HFF-Myc (cell line): ENCODE measurements at regions not wholly inside any gene's neighbourhood (a gene's known extent, or its start where the extent isn't known, plus 50 kb on each side); places are given as distances from the start of the nearest gene placed in this dataset.

ENCODE experiments used
- DNase-seq: peaks from one replicate; pipeline ENCODE4 v3.0.0-alpha.2; 2011; ENCODE audit warnings: low read depth; ENCODE audit errors: extremely low read depth
- H3K4me3 ChIP-seq: replicated peaks from 2 replicates; pipeline ENCODE4 v1.5.1; 2011; ENCODE audit warnings: low read depth, mild to moderate bottlenecking, control low read depth, low read length
- TF ChIP-seq, protein P1 (sequence below): IDR thresholded peaks from 2 replicates; pipeline ENCODE4 v1.5.1; 2012; ENCODE audit warnings: mild to moderate bottlenecking, low read depth, low read length, control low read depth; ENCODE audit errors: missing control alignments

DNA sequence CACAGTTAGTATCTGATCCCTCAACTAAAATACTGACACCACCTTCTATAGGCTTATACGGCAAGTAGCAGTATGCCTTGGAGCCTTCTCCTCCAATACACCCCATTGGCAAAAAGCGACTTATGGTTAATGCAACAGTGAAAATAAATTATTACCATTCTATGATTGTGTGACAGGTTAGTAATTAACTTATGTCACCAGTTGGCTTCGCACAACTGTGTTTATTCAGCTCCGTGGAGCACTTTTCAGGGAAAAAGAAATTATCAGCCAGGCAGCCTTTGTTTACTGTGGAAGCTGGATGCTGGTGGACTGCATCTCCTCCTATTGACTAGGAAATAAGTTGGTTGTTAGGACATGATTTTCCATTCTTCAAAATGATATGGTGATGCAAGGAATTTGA, 833.8 kb upstream of the RBFOX1 start:
- no peak for DNase-seq
- TF ChIP-seq, protein P1, sequence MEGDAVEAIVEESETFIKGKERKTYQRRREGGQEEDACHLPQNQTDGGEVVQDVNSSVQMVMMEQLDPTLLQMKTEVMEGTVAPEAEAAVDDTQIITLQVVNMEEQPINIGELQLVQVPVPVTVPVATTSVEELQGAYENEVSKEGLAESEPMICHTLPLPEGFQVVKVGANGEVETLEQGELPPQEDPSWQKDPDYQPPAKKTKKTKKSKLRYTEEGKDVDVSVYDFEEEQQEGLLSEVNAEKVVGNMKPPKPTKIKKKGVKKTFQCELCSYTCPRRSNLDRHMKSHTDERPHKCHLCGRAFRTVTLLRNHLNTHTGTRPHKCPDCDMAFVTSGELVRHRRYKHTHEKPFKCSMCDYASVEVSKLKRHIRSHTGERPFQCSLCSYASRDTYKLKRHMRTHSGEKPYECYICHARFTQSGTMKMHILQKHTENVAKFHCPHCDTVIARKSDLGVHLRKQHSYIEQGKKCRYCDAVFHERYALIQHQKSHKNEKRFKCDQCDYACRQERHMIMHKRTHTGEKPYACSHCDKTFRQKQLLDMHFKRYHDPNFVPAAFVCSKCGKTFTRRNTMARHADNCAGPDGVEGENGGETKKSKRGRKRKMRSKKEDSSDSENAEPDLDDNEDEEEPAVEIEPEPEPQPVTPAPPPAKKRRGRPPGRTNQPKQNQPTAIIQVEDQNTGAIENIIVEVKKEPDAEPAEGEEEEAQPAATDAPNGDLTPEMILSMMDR: no peak
- H3K4me3 ChIP-seq: no peak overlapping the region

- TF ChIP-seq, protein P1: no peak
- DNase-seq: no peak
- no peak overlapping the region for H3K4me3 ChIP-seq
These were observed 835.6 kb upstream of the RBFOX1 start for GRCh38 chr16:6496996-6497395.

GRCh38 chr16:6495486-6496210, 837.0 kb upstream of the RBFOX1 start:
- no peak for DNase-seq
- TF ChIP-seq, protein P1: no peak
- no peak overlapping the region for H3K4me3 ChIP-seq

- TF ChIP-seq, protein P1: no peak
- no peak for DNase-seq
- no peak overlapping the region for H3K4me3 ChIP-seq
These were observed 837.9 kb upstream of the RBFOX1 start for GRCh38 chr16:6494716-6495115.

DNA sequence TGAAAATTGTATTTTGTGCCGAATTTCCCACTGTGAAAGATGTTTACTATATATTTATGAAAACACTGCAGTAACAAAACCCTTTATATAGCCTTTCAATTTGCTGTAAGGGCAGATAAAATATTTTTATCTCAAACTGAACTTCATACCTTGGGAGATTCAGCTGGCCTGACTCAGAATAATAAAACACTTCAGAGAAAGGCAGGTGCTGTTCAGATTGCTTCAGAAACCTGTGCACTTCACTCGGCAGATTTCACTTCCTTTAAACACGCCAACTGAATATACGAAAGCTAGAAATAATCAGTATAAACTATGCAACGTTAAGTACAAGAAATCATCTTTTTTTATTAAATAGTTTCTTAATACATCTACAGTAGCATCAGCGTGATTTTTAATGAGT, 839.1 kb upstream of the RBFOX1 start:
- no peak for DNase-seq
- TF ChIP-seq, protein P1: no peak
- no peak overlapping the region for H3K4me3 ChIP-seq

GRCh38 chr16:6492742-6493141, 839.9 kb upstream of the RBFOX1 start:
- TF ChIP-seq, protein P1: no peak
- no peak overlapping the region for H3K4me3 ChIP-seq
- no peak for DNase-seq

- DNase-seq: no peak
- TF ChIP-seq, protein P1: no peak
- no peak overlapping the region for H3K4me3 ChIP-seq
These were observed 847.7 kb upstream of the RBFOX1 start for GRCh38 chr16:6484935-6485334.
